ENCODE measurements at regions not wholly inside any gene's neighbourhood (a gene's known extent, or its start where the extent isn't known, plus 50 kb on each side); places are given as distances from the start of the nearest gene placed in this dataset.

- no peak for TF ChIP-seq POLR2A (IDR thresholded peaks at IDR 0.05; ENCODE audit: low read depth, low read length)
- TF ChIP-seq POLR2AphosphoS5 (IDR thresholded peaks at IDR 0.05; ENCODE audit: low read depth, low read length): no peak
- TF ChIP-seq SPI1 (IDR thresholded peaks at IDR 0.05; ENCODE audit: low read depth, low read length): no peak
- no peak for TF ChIP-seq TAF1 (IDR thresholded peaks at IDR 0.05; ENCODE audit: low read depth, low read length)
- no peak for TF ChIP-seq POU2F2 (IDR thresholded peaks at IDR 0.05; ENCODE audit: low read depth, low read length)
Measured at GRCh38 chrX:4754878-4755604, 1041.6 kb upstream of the PRKX start.

All from GM12891 (cell line).